Epithelial cell of proximal tubule (primary cell): ENCODE measurements at regions not wholly inside any gene's neighbourhood (a gene's known extent, or its start where the extent isn't known, plus 50 kb on each side); places are given as distances from the start of the nearest gene placed in this dataset.

Source experiments
- DNase-seq: peaks from one replicate; pipeline ENCODE4 v3.0.0-alpha.2; 2011; ENCODE audit warnings: low read depth
- H3K4me3 ChIP-seq: 2 replicates; pipeline ENCODE4 v1.5.1; 2011; ENCODE audit warnings: low read depth, mild to moderate bottlenecking, low read length
- CTCF ChIP-seq: conservative IDR thresholded peaks from 2 replicates; pipeline ENCODE4 v1.5.1; 2012; ENCODE audit warnings: low read depth, mild to moderate bottlenecking, low read length

- DNase-seq = no peak
- no peak for TF ChIP-seq CTCF
- H3K4me3 ChIP-seq = no peak overlapping the region
Observed at GRCh38 chr5:68875351-68875750, 218.5 kb upstream of the SLC30A5 start.

- no peak for TF ChIP-seq CTCF
Observed at GRCh38 chr5:68883436-68883835, 210.4 kb upstream of the SLC30A5 start.

GRCh38 chr5:68884144-68884754 is 209.6 kb upstream of the SLC30A5 start:
- no peak for TF ChIP-seq CTCF
- no peak for DNase-seq
- no peak overlapping the region for H3K4me3 ChIP-seq

More at GRCh38 chr5:68883436-68883835, 210.4 kb upstream of the SLC30A5 start:
- no peak overlapping the region for H3K4me3 ChIP-seq
- no peak for DNase-seq

GRCh38 chr5:68884883-68885282 is 208.9 kb upstream of the SLC30A5 start:
- no peak overlapping the region for H3K4me3 ChIP-seq
- peak; percentile 54 for TF ChIP-seq CTCF
- no peak for DNase-seq

GRCh38 chr5:68886814-68887213 is 207.0 kb upstream of the SLC30A5 start:
- DNase-seq = no peak
- TF ChIP-seq CTCF = no peak
- no peak overlapping the region for H3K4me3 ChIP-seq

- no peak for TF ChIP-seq CTCF
Observed at GRCh38 chr5:68891718-68892117, 202.1 kb upstream of the SLC30A5 start.

GRCh38 chr5:68894673-68895072 is 199.1 kb upstream of the SLC30A5 start:
- no peak for TF ChIP-seq CTCF
- DNase-seq = no peak
- H3K4me3 ChIP-seq = no peak overlapping the region

More at GRCh38 chr5:68891718-68892117, 202.1 kb upstream of the SLC30A5 start:
- no peak for DNase-seq
- H3K4me3 ChIP-seq = no peak overlapping the region
